ENCODE measurements at regions not wholly inside any gene's neighbourhood (a gene's known extent, or its start where the extent isn't known, plus 50 kb on each side); places are given as distances from the start of the nearest gene placed in this dataset.
"Not testable (repeated sequence)": the region's sequence is repeated elsewhere in the genome, so short reads cannot be mapped to it uniquely, and the experiment has no call there.

- DNase-seq (ENCODE audit: low read depth in 3 of 3): no peak
Observed at GRCh38 chr3:153972862-153973261, 148.3 kb upstream of the ARHGEF26 start.

DNA sequence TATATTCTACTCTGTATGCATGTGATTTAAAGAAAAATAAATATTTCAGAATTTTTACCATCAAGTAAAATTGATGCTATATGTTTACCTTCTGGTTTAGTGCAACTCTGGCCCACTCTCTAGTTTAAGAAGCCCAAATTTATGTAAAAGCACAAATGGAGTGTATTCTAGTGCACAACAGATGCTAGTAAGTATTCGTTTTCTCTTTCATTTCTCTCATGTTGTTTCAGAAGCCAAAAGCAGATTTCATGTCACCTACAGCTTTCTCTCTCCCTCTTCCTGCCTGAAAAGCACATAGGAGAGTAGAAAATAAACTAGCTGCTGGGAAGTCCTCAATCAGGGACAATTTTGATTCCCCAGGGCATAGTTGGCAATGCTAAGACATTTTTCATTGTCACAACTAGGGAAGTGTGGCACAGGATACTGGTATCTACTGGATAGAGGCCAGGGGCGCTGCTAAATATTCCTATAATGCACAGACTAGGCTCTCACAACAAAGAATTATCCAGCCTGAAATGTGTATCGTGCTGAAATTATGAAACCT is 147.4 kb upstream of the ARHGEF26 start:
- DNase-seq (ENCODE audit: low read depth in 3 of 3): no peak

DNA sequence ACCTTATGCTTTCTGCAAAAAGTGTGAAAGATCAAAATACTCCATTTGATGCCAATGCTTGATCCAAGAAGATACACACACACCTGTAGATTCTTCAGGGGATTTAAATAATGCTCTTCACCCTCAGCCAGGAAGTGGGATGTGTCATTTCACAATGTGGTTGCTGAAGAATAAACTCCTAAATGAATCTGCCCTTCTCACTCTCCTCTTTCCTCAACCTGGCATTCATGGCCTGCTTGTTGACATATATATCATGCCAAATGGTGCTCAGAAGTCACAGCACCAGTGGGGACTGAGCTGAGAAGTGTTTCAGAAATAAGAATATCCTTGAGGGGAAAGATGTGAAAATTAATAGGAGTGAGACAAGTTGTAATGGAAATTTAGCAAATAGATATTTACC is 146.6 kb upstream of the ARHGEF26 start:
- DNase-seq (ENCODE audit: low read depth in 3 of 3): no peak

DNA sequence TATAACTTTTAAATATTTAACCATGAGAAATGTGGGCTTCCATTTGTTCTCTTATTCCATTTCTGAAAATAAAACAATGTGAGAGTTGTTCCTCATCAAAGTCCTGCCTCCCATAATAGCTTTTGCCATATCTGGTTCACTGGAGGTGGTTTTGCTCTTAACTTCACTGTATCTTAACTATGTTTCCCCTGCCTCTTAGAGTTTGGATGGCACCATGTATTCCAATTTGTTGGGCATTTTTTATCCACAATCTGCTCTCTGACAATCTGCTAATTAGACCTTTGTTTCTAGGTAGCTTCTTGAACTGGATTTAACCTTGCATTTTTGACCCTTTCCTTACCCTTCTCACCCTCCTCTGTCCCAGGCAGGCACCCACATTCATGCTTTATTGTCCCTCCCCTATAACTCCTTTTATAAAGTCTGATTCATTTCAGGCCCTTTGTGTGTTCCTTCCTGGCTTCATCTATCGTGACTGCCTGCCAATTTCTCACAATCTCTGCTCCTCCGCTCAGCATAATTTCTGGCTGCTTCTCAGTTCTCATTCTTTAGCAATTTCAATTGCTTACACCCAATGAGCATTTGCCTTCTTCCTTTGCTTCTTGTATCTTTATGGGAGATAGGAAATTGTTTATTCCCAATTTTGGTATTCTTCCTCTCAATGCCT is 144.2 kb upstream of the ARHGEF26 start:
- DNase-seq (ENCODE audit: low read depth in 3 of 3): no peak

DNA sequence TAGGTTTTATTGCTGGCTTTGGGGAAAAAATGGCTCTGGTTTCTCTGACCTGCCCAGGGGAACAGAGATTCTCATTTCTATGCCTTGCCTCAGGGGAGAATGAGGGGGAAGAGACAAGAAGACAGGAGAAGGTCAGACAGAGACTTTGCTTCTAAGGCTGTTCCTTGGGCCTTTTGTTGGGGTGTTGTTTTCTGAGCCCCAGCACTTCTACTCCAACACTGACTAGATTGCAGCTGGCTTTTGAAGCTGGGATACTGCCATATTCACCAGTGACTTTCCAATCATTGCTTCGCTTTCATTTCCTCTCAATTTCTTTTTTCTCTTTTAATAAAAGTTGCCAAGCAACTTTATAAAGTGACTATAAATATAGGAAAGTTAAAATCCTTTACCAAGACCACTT is 143.2 kb upstream of the ARHGEF26 start:
- no peak for DNase-seq (ENCODE audit: low read depth in 3 of 3)

DNA sequence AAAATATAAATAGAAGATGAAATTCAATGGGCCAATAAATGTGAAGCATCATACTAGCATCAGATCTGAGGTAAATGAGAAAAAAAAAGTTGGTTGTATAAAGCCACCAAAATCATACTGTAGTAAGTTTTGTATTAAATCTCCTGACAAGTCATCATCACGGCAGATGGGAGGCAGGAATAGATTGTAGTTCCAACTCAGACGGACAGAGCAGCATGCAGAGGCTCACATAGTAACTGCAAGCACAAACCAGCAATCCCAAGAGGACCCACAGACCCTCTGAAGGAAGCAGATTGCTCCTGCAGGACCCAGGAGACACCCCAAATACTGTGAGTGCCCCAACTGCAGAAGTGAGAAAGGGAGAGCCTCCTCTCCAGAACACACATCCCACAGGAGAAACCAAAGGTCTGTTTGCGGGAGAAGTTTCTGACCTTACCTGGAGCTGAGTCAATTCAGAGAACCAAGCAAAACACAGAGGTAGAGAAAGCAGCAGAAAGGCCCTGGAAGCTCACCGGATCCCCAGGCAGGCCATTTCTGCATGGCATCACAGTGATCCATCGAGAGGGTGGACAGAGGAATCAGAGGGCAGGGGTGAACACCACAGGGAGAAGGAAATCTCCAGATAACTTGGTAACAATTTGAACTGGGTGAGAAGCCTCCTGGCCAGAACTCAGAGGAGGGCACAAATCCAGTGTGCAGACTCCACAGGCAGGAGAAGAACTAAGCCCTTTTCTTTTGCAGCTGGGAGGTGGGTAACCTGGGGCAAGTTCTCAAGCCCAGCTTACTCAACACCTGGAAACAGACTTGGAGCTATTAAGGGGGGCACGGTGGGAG is 141.6 kb upstream of the ARHGEF26 start:
- no peak for DNase-seq (ENCODE audit: low read depth in 3 of 3)

DNA sequence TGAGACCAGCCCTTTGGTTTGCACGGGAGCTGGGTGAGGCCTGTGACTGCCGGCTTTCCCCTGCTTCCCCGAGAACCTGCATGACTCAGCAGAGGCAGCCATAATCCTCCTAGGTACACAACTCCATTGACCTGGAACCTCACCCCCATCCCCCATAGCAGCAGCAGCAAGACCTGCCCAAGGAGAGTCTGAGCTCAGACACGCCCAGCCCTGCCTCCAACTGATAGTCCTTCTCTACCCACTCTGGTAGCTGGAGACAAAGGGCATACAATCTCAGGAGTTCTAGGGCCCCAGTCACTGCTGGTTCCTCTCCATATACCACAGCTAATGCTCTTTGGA is 141.0 kb upstream of the ARHGEF26 start:
- no peak for DNase-seq (ENCODE audit: low read depth in 3 of 3)

- DNase-seq (ENCODE audit: low read depth in 3 of 3): not testable (repeated sequence)
Observed at GRCh38 chr3:153997364-153997763, 123.8 kb upstream of the ARHGEF26 start.

- DNase-seq (ENCODE audit: low read depth in 3 of 3): no peak
Observed at GRCh38 chr3:154003649-154004048, 117.5 kb upstream of the ARHGEF26 start.

DNA sequence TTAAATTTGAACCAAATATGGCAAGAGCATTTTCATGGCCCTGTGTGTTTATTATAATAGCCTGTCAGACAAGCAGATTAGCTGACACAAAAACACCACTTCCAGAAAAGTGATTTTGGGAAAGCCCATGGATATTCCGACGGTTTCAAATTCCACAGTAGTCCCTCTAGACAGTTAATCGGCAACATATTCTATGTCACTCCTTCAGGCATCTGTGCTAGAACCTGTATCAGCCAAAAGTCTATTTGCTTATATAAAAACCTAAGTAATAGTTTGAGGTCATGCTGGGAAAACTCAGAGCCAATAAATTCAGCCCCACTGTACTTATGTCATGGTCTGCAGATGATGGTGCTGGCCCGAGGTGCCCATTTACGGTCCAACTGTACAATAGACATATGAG is 110.2 kb upstream of the ARHGEF26 start:
- DNase-seq (ENCODE audit: low read depth in 3 of 3): no peak

DNA sequence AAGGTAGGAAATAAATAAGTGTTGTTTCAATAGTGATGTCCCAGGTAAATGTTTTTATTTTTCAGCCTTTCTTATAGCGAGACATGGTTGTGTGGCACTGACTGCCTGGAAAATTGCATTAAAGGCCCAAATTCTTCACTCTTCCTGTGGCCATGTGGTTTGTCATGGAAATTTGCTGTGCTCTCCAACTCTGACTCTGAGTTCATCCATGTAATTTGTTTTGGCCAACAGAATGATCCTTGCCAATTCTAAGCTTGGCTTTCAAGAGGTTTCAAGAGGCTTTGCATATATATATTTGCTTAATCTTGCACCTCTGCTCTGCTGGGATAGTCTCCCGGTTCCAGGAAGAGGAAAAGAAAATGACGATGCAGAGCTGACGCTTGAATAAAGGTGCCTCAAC is 107.5 kb upstream of the ARHGEF26 start:
- DNase-seq (ENCODE audit: low read depth in 3 of 3): no peak

DNA sequence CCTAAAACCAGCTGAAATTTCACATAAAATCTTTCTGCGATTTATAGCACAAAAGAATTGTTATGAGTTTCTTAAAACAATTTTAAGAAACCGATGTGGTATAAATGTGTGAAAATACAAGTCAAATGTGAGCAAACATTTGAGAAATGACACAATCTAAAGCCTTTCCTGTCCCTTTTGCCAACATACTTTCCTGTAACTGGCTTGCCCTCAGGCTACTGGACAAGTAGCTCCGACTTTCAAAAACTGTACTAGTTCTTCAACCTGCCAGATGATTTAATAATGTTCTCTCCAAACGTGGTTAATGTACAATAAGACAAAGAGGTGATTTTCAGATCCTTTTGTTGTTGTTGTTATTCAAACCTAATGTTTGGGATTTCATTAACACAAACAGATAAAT is 105.9 kb upstream of the ARHGEF26 start:
- DNase-seq (ENCODE audit: low read depth in 3 of 3): no peak

DNA sequence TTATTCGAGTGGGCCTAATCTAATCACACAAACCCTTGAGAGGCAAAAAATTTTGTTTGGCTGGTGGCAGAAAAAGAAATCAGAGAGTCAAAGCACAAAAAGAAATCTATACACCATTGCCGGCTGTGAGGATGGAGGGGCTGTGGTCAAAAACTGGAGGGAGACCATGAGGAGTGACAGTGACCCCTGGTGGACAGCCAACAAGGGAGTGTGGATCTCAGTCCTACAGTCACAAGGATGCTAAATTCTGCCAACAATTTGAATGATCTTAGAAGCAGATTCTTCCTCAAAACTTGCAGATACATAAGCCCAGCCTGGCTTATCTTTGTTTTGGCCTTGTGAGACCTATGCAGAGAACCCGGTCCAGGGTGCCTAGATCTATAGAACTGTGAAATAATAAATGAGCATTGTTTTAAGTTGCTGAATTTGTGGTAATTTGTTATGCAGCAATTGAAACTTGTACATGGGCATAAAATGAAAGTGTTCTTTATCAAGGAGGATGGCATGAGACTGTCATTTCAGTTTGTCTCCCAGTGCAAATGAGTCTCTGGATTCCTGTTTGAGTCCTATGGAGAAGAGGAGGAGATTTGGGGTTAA is 103.0 kb upstream of the ARHGEF26 start:
- DNase-seq (ENCODE audit: low read depth in 3 of 3): peak; percentile 3 to 7 (median 7)

- DNase-seq (ENCODE audit: low read depth in 3 of 3): no peak
Observed at GRCh38 chr3:154022606-154023005, 98.6 kb upstream of the ARHGEF26 start.

- DNase-seq (ENCODE audit: low read depth in 3 of 3): no peak
Observed at GRCh38 chr3:154023148-154023547, 98.0 kb upstream of the ARHGEF26 start.

GRCh38 chr3:154025007-154025406 is 96.2 kb upstream of the ARHGEF26 start:
- DNase-seq (ENCODE audit: low read depth in 3 of 3): no peak

- no peak for DNase-seq (ENCODE audit: low read depth in 3 of 3)
Observed at GRCh38 chr3:154029926-154030325, 91.3 kb upstream of the ARHGEF26 start.

GRCh38 chr3:154034797-154035330 is 86.3 kb upstream of the ARHGEF26 start:
- no peak for DNase-seq (ENCODE audit: low read depth in 3 of 3)

GRCh38 chr3:154040283-154040682 is 80.9 kb upstream of the ARHGEF26 start:
- DNase-seq (ENCODE audit: low read depth in 3 of 3): no peak

DNA sequence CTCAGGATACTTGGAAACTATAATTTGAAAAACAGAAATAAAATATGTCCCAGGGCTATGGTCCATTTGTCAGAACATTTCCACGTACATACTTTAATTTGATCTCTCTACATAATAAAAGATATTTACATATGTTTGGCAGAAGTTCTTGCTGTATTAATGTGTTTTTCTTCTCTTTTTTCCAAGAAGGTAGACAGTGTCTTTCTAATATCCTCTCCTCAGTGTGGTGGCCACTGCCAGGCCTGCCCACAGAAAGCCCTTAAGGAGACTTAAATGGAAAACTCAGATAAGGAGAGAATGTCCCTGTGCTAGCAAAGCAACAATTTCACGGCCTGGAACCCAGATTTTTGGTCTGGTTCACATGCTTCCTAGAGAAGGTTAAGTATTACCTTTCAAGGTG is 76.5 kb upstream of the ARHGEF26 start:
- no peak for DNase-seq (ENCODE audit: low read depth in 3 of 3)

DNA sequence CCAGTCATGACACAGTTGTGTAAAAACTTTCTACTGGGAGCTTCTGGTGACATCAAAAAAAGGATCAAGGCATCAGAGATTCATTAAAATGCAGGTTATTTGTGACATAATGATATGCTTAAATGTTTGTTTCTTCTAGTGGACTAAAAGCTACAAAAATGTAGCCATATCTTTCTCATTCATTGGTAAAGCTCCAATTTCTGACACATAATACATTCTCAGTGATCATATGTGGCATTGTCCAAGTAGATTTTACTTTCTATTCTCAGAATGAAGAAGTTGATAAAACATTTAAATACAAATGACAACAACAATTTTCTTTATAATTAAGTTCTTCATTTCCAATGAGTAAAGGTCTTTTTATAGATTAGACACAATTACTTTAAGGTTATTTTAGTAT is 71.0 kb upstream of the ARHGEF26 start:
- no peak for DNase-seq (ENCODE audit: low read depth in 3 of 3)

DNA sequence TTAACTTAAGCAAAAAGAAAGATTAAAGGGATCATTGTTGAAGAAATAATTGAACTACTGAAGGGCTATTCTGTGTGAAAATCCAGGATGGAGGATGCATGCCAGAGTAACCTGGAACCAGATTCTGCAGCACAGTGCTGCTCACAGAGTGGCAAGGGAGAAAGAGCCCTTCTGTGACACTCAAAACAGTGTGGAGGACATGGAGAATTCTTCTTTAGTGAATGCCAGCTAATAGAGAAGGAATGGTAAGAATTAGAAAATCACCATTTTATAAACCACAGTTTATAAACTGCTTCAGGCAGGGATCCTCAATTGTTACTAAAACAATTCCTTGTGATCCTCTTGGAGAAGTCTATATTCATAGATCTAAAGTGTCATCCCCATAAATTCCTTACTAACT is 70.4 kb upstream of the ARHGEF26 start:
- DNase-seq (ENCODE audit: low read depth in 3 of 3): no peak

DNA sequence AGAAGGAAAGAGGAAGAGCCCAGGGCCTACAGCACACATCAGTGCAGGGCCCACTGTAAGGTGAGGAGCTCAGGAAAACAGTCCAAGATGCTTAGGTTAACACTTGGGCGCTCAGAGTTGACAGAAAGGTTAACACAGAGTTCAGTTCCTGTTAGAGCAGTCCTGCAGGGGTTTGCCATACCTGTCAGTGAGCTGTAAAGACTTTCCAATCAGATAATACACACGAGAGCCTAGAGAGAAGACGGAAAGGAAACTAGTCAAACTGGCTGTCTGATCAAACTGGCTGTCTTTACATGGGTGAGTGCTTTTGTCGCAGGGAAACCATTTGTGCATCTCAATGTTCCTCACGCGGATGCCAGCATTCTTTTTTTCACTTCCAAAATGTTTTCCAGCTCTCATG is 61.4 kb upstream of the ARHGEF26 start:
- DNase-seq (ENCODE audit: low read depth in 3 of 3): no peak

All from stimulated activated CD4-positive, alpha-beta T cell treated with anti-CD3 and anti-CD28 coated beads, TNF-alpha, amount 100 ng/mL, for 48 hours (primary cell).